OCI-LY7 (cell line): ENCODE measurements at regions not wholly inside any gene's neighbourhood (a gene's known extent, or its start where the extent isn't known, plus 50 kb on each side); places are given as distances from the start of the nearest gene placed in this dataset.

ENCODE experiments used
- CTCF ChIP-seq: fragments of 200-600 bp; sonication (generic); conservative IDR thresholded peaks from 2 replicates; pipeline ENCODE4 v1.5.1; 2014; ENCODE audit warnings: mild to moderate bottlenecking, antibody characterized with exemption, low read length, moderate library complexity, mixed read lengths
- EZH2phosphoT487 ChIP-seq: fragments of 200-600 bp; sonication (generic); IDR thresholded peaks from 2 replicates; pipeline ENCODE4 v1.6.1; 2018; ENCODE audit warnings: low read depth, borderline replicate concordance, mild to moderate bottlenecking, mixed run types, antibody characterized with exemption, low read length, moderate library complexity, mixed read lengths

- TF ChIP-seq CTCF = no peak
- no peak for TF ChIP-seq EZH2phosphoT487
Observed at GRCh38 chr14:86299994-86300393, 770.0 kb downstream of the FLRT2 start.
